H9 (cell line): ENCODE measurements at regions not wholly inside any gene's neighbourhood (a gene's known extent, or its start where the extent isn't known, plus 50 kb on each side); places are given as distances from the start of the nearest gene placed in this dataset.
A peak's percentile ranks its signal among the peaks of the same experiment; 100 is the strongest.

Source experiments
- DNase-seq: peaks from one replicate; pipeline ENCODE4 v3.0.0-alpha.2; 2017
- H2AFZ ChIP-seq: one replicate; pipeline ENCODE4 v1.6.1; 2013; ENCODE audit warnings: mild to moderate bottlenecking, low read length, control low read depth, moderate library complexity
- H2AK5ac ChIP-seq: 2 replicates; pipeline ENCODE4 v1.6.1; 2013; ENCODE audit warnings: low read length, control low read depth, mixed read lengths; ENCODE audit not compliant: insufficient read length
- H2BK120ac ChIP-seq: one replicate; pipeline ENCODE4 v1.6.1; 2013; ENCODE audit warnings: low read depth, mild to moderate bottlenecking, low read length, control low read depth, inconsistent platforms; ENCODE audit not compliant: poor library complexity, severe bottlenecking
- H2BK12ac ChIP-seq: 2 replicates; pipeline ENCODE4 v1.6.1; 2013; ENCODE audit warnings: low read length, control low read depth, mixed read lengths, low read depth; ENCODE audit not compliant: insufficient read length
- H2BK15ac ChIP-seq: 2 replicates; pipeline ENCODE4 v1.6.1; 2013; ENCODE audit warnings: low read depth, low read length, control low read depth
- H2BK20ac ChIP-seq: one replicate; pipeline ENCODE4 v1.6.1; 2013; ENCODE audit warnings: low read depth, mild to moderate bottlenecking, low read length, control low read depth, inconsistent platforms; ENCODE audit not compliant: poor library complexity, severe bottlenecking
- H2BK5ac ChIP-seq: 2 replicates; pipeline ENCODE4 v1.6.1; 2013; ENCODE audit warnings: low read length, control low read depth, mixed read lengths; ENCODE audit not compliant: insufficient read length
- H3K14ac ChIP-seq: 2 replicates; pipeline ENCODE4 v1.6.1; 2013; ENCODE audit warnings: low read length, control low read depth; ENCODE audit not compliant: insufficient read depth
- H3K18ac ChIP-seq: 2 replicates; pipeline ENCODE4 v1.6.1; 2013; ENCODE audit warnings: low read depth, mild to moderate bottlenecking, mixed read lengths, low read length, control low read depth; ENCODE audit not compliant: insufficient read length
- H3K23ac ChIP-seq: 2 replicates; pipeline ENCODE4 v1.6.1; 2013; ENCODE audit warnings: low read length, control low read depth, mixed read lengths, low read depth; ENCODE audit not compliant: insufficient read length
- H3K23me2 ChIP-seq: 2 replicates; pipeline ENCODE4 v1.6.1; 2013; ENCODE audit warnings: low read depth, mild to moderate bottlenecking, mixed read lengths, low read length, control low read depth; ENCODE audit not compliant: insufficient read length, poor library complexity, severe bottlenecking
- H3K27ac ChIP-seq: 2 replicates; pipeline ENCODE4 v1.5.1; 2013; ENCODE audit warnings: low read length, control low read depth, mixed read lengths, low read depth; ENCODE audit not compliant: insufficient read length
- H3K27me3 ChIP-seq: 2 replicates; pipeline ENCODE4 v1.6.1; 2013; ENCODE audit warnings: low read length, control low read depth, inconsistent platforms; ENCODE audit not compliant: insufficient read depth
- H3K4ac ChIP-seq: 2 replicates; pipeline ENCODE4 v1.6.1; 2013; ENCODE audit warnings: low read depth, mild to moderate bottlenecking, control low read depth, inconsistent platforms, low read length, moderate library complexity
- H3K4me1 ChIP-seq: 2 replicates; pipeline ENCODE4 v1.6.1; 2013; ENCODE audit warnings: low read length, control low read depth, inconsistent platforms; ENCODE audit not compliant: insufficient read depth
- H3K4me2 ChIP-seq: 2 replicates; pipeline ENCODE4 v1.6.1; 2013; ENCODE audit warnings: low read length, control low read depth, mixed read lengths; ENCODE audit not compliant: insufficient read length, insufficient read depth
- H3K56ac ChIP-seq: 2 replicates; pipeline ENCODE4 v1.6.1; 2013; ENCODE audit warnings: low read depth, mild to moderate bottlenecking, mixed read lengths, low read length, control low read depth; ENCODE audit not compliant: insufficient read length
- H3K79me1 ChIP-seq: 2 replicates; pipeline ENCODE4 v1.6.1; 2013; ENCODE audit warnings: low read depth, mild to moderate bottlenecking, moderate library complexity, low read length, control low read depth, inconsistent platforms; ENCODE audit not compliant: insufficient read depth, poor library complexity, severe bottlenecking
- H3K79me2 ChIP-seq: 2 replicates; pipeline ENCODE4 v1.6.1; 2013; ENCODE audit warnings: low read length, control low read depth, inconsistent platforms; ENCODE audit not compliant: insufficient read depth
- H3K9ac ChIP-seq: 2 replicates; pipeline ENCODE4 v1.6.1; 2013; ENCODE audit warnings: low read length, control low read depth, mixed read lengths; ENCODE audit not compliant: insufficient read length; ENCODE audit errors: extremely low read depth
- H3K9me3 ChIP-seq: one replicate; pipeline ENCODE4 v1.6.1; 2013; ENCODE audit warnings: low read depth, low read length, inconsistent platforms; ENCODE audit not compliant: control insufficient read depth
- H3T11ph ChIP-seq: one replicate; pipeline ENCODE4 v1.6.1; 2013; ENCODE audit warnings: mild to moderate bottlenecking, low read length, control low read depth, inconsistent platforms
- H4K20me1 ChIP-seq: one replicate; pipeline ENCODE4 v1.6.1; 2013; ENCODE audit not compliant: control insufficient read depth, insufficient read length, insufficient read depth
- H4K5ac ChIP-seq: 2 replicates; pipeline ENCODE4 v1.6.1; 2013; ENCODE audit warnings: low read depth, mild to moderate bottlenecking, mixed read lengths, low read length, control low read depth; ENCODE audit not compliant: insufficient read length
- H4K8ac ChIP-seq: replicated peaks from 2 replicates; pipeline ENCODE4 v1.6.1; 2013; ENCODE audit warnings: low read length, control low read depth, mixed read lengths, low read depth; ENCODE audit not compliant: insufficient read length
- H4K91ac ChIP-seq: 2 replicates; pipeline ENCODE4 v1.6.1; 2013; ENCODE audit warnings: low read depth, mild to moderate bottlenecking, moderate library complexity, mixed read lengths, low read length, control low read depth; ENCODE audit not compliant: insufficient read length
- H3K27ac Mint-ChIP-seq, 3 experiments: 2 replicates in 2 of 3; 3 replicates in 1 of 3; pipeline ENCODE4 v1.8.0; 2020 to 2021; ENCODE audit warnings: mixed read lengths in 3 of 3, mild to moderate bottlenecking in 1 of 3, moderate library complexity in 1 of 3
- H3K27me3 Mint-ChIP-seq: 2 replicates; pipeline ENCODE4 v1.8.0; 2021; ENCODE audit warnings: low read depth, mild to moderate bottlenecking, moderate library complexity, mixed read lengths
- H3K36me3 Mint-ChIP-seq, 3 experiments: 2 replicates in 2 of 3; 3 replicates in 1 of 3; pipeline ENCODE4 v1.8.0; 2020 to 2021; ENCODE audit warnings: low read depth in 3 of 3, mixed read lengths in 3 of 3; ENCODE audit not compliant: insufficient read depth in 1 of 3
- H3K4me1 Mint-ChIP-seq, 2 experiments: 2 replicates each; pipeline ENCODE4 v1.8.0; 2020; ENCODE audit warnings: mixed read lengths in 2 of 2
- H3K4me3 Mint-ChIP-seq, 2 experiments: 2 replicates in 1 of 2; 3 replicates in 1 of 2; pipeline ENCODE4 v1.8.0; 2020 to 2021; ENCODE audit warnings: mild to moderate bottlenecking in 2 of 2, mixed read lengths in 2 of 2, moderate library complexity in 1 of 2
- H3K9me3 Mint-ChIP-seq, 2 experiments: 2 replicates in 1 of 2; 3 replicates in 1 of 2; pipeline ENCODE4 v1.8.0; 2020; ENCODE audit warnings: mild to moderate bottlenecking in 2 of 2, mixed read lengths in 2 of 2, moderate library complexity in 1 of 2
- CTCF ChIP-seq: fragments of 200-600 bp; sonication (generic); conservative IDR thresholded peaks from 3 replicates; pipeline ENCODE4 v1.8.0; 2021; ENCODE audit warnings: antibody characterized with exemption, mild to moderate bottlenecking
- WGBS: extraction: QIAGEN DNeasy Blood & Tissue Kit; methylation state at CpG from one replicate; pipeline ENCODE4 v1.1.7; 2013; ENCODE audit warnings: missing lambda C conversion rate, low lambda C conversion rate, mixed read lengths; ENCODE audit not compliant: insufficient read length; ENCODE audit errors: extremely low coverage; 5-methylcytosine and 5-hydroxymethylcytosine counted together

- Histone ChIP-seq H2BK15ac (no peak overlapping the region), H3K4ac (no peak overlapping the region), H3K27ac (no peak overlapping the region), H3T11ph (no peak overlapping the region), H2BK120ac (no peak overlapping the region), H2BK20ac (no peak overlapping the region), H4K20me1 (no peaks in the 10 kb centered on the region), H2AK5ac (no peak overlapping the region), H4K91ac (no peak overlapping the region), H2BK12ac (no peak overlapping the region), H3K23ac (no peak overlapping the region), H2AFZ (no peak overlapping the region), H3K9me3 (no peaks in the 10 kb centered on the region), H2BK5ac (no peak overlapping the region), H4K5ac (no peak overlapping the region), H3K27me3 (no peaks in the 10 kb centered on the region), H3K18ac (no peak overlapping the region), H3K4me2 (no peak overlapping the region), H3K79me1 (no peaks in the 10 kb centered on the region), H3K4me1 (no peaks in the 10 kb centered on the region), H3K79me2 (no peaks in the 10 kb centered on the region), H3K56ac (no peak overlapping the region), H3K14ac (no peak overlapping the region), H4K8ac (no peak overlapping the region), H3K23me2 (no peaks in the 10 kb centered on the region), H3K9ac (no peak overlapping the region)
- no peak for DNase-seq
- Mint-ChIP-seq H3K27me3 (no peaks in the 10 kb centered on the region; the same call in 1 of the 2 replicates), H3K9me3 (peaks cover 6% of the 10 kb centered on the region in 2 experiments; a peak in 4 of 5 replicates), H3K36me3 (peaks cover 0 to 7% (median 4%) of the 10 kb centered on the region in 3 experiments; a peak in 2 of 7 replicates), H3K4me3 (no peak overlapping the region), H3K4me1 (peaks cover 4% of the 10 kb centered on the region in 2 experiments; a peak in 2 of 4 replicates), H3K27ac (no peak overlapping the region)
- WGBS, result no CpG with 5 or more reads among the region's 3 CpGs
- TF ChIP-seq CTCF, result peak; percentile 68
These were observed 59.7 kb upstream of the RAB11FIP2 start for GRCh38 chr10:118106426-118106825.
